GM12874 (cell line): ENCODE measurements at regions not wholly inside any gene's neighbourhood (a gene's known extent, or its start where the extent isn't known, plus 50 kb on each side); places are given as distances from the start of the nearest gene placed in this dataset.
A peak's percentile ranks its signal among the peaks of the same experiment; 100 is the strongest.

ENCODE experiments used
- CTCF ChIP-seq: IDR thresholded peaks from 2 replicates; pipeline ENCODE4 v1.5.1; 2011; ENCODE audit warnings: low read depth, mild to moderate bottlenecking, control low read depth, low read length, moderate library complexity; ENCODE audit not compliant: insufficient read depth

DNA sequence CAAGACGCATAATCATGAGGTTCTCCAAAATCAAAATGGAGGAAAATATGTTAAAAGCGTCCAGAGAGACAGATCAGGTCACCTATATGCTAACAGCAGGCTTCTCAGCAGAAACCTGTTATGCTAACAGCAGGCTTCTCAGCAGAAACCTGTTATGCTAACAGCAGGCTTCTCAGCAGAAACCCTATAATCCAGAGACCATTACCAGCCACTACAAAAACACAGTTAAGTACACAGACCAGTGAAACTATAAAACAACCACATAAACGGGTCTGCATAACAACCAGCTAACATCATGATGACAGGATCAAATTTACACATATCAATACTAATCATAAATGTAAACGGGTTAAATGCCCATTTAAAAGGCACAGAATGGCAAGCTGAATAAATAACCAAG is 1548.4 kb upstream of the TMEFF2 start:
- no peak for TF ChIP-seq CTCF

DNA sequence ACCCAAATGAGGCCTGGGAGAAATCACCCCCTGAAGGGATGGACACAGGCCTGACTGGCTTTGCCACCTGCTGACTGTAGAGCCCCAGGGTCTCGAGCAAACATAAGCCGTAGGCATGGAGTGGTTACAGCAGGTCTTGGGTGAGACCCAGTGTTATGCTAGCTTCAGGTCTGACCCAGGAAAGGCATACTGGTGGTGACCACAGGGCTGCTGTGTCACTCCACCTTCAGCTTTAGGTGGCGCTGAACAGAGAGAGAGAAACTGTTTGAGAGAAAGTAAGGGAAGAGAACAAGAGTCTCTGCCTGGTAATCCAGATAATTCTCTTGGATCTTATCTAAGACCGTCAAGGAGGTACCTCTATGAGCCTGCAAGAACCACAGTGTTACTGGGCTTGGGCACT is 1544.2 kb upstream of the TMEFF2 start:
- TF ChIP-seq CTCF, result no peak

DNA sequence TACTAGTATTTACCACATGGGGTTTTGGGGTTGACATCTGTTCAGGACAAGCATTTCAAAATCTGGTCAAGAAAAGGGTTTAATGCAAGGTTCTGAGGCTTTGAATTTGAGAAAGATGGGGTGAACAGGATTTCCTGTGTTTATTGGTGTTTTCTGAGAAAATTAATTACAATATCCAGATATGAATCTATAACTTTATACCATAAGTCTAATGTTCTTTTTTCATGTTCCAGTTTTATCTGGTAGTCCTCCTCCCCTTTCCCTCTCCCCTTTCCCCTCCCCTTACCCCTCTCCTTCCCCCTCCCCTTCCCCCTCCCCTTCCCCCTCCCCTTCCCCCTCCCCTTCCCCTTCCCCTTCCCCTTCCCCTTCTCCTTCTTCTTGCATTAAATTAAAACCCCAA is 1518.2 kb upstream of the TMEFF2 start:
- no peak for TF ChIP-seq CTCF

DNA sequence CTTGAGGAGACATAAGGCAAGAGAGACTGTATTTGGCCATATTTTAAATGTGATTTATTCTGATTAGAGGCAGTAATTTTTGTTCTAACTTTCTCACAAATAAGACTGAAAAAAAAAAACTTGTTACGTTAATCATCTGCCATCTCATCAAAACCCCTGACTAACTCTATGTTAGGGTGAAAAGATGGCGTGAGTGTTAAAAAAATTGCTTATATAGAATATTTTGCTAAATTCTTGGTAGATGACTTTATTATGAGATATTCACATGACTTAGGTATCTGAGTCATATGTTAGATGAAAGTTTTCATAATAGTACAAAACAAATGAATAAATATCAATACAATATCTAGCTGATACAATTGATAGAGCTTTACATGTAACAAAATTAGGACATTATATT is 1508.7 kb upstream of the TMEFF2 start:
- no peak for TF ChIP-seq CTCF

- no peak for TF ChIP-seq CTCF
These were observed 1506.8 kb upstream of the TMEFF2 start for GRCh38 chr2:193701484-193701883.

- peak; percentile 20; the same call in 1 of the 2 replicates for TF ChIP-seq CTCF
These were observed 1500.6 kb upstream of the TMEFF2 start for GRCh38 chr2:193695367-193695766.

GRCh38 chr2:193693758-193694157 is 1499.0 kb upstream of the TMEFF2 start:
- TF ChIP-seq CTCF, result no peak

DNA sequence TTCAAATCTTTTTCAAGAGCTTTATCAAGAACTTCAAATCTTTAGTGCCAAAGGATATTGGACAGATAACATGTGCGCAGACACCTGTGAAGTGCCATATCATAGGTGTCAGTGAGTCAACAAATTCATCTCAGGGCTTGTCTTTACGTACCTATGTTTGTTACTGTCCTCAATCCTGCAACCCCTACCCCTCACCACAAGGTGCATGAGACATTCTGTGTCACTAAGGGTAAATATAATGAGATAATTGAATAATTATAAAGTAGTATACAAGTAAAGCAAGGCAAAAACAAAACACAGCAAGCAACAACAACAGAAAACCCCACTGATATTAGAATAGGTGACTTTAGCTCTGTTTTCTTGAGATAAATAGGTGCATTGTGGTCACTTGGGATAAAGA is 1495.8 kb upstream of the TMEFF2 start:
- no peak for TF ChIP-seq CTCF
